LNCaP clone FGC (cell line): ENCODE measurements at regions not wholly inside any gene's neighbourhood (a gene's known extent, or its start where the extent isn't known, plus 50 kb on each side); places are given as distances from the start of the nearest gene placed in this dataset.
"Not testable (repeated sequence)": the region's sequence is repeated elsewhere in the genome, so short reads cannot be mapped to it uniquely, and the experiment has no call there.

ENCODE experiments used
- DNase-seq: peaks from one replicate; pipeline ENCODE4 v3.0.0-alpha.2; 2011; ENCODE audit warnings: low read depth
- H3K4me3 ChIP-seq: 2 replicates; pipeline ENCODE4 v1.5.1; 2011; ENCODE audit warnings: mild to moderate bottlenecking, low read depth, low read length, control low read depth
- CTCF ChIP-seq: IDR thresholded peaks from 2 replicates; pipeline ENCODE4 v1.5.1; 2012; ENCODE audit warnings: mild to moderate bottlenecking; ENCODE audit not compliant: control insufficient read depth, insufficient read depth; ENCODE audit errors: extremely low read depth

- no peak overlapping the region for H3K4me3 ChIP-seq
- no peak for TF ChIP-seq CTCF
- no peak for DNase-seq
Observed at GRCh38 chr3:118805007-118805406, 229.6 kb downstream of the IGSF11 start.

- no peak overlapping the region for H3K4me3 ChIP-seq
- DNase-seq: no peak
- TF ChIP-seq CTCF: no peak
Observed at GRCh38 chr3:118806423-118806822, 228.2 kb downstream of the IGSF11 start.

- H3K4me3 ChIP-seq, DNase-seq: not testable (repeated sequence)
Observed at GRCh38 chr3:118807349-118807748, 227.3 kb downstream of the IGSF11 start.

GRCh38 chr3:118808723-118809122 is 225.9 kb downstream of the IGSF11 start:
- no peak for DNase-seq
- TF ChIP-seq CTCF: no peak
- no peak overlapping the region for H3K4me3 ChIP-seq

GRCh38 chr3:118809696-118810498 is 224.7 kb downstream of the IGSF11 start:
- no peak for TF ChIP-seq CTCF
- no peak for DNase-seq
- H3K4me3 ChIP-seq: no peak overlapping the region

- no peak overlapping the region for H3K4me3 ChIP-seq
- TF ChIP-seq CTCF: no peak
- DNase-seq: no peak
Observed at GRCh38 chr3:118810499-118811035, 224.1 kb downstream of the IGSF11 start.

- no peak overlapping the region for H3K4me3 ChIP-seq
- no peak for TF ChIP-seq CTCF
- no peak for DNase-seq
Observed at GRCh38 chr3:118811236-118811732, 223.4 kb downstream of the IGSF11 start.
